ENCODE measurements at regions not wholly inside any gene's neighbourhood (a gene's known extent, or its start where the extent isn't known, plus 50 kb on each side); places are given as distances from the start of the nearest gene placed in this dataset.

DNA sequence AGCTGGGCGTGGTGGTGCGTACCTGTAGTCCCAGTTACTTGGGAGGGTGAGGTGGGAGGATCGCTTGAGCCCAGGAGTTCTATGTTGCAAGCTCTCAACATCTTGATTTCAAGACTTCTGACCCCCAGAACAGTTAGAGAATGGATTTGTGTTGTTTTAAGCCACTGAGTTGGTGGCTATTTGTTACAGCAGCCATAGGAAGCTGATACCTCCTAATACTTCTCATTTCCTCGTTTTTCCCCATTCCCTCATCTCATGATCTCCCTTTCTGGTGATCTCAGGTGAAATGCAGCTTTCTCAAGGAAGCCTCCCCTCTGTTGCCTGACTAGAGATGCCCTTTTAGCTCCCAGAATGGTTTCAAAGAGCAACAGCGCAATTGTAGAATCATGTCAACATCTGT lies 378.8 kb downstream of the TYW1 start:
- TF ChIP-seq EZH2phosphoT487 (IDR thresholded peaks at IDR 0.05; ENCODE audit: unreplicated experiment): no peak
- TF ChIP-seq CTCF (conservative IDR thresholded peaks at IDR 0.05; ENCODE audit: low read depth in 2 of 2): no peak
- no peak for TF ChIP-seq CREB1 (CRISPR knock-in tag; IDR thresholded peaks at IDR 0.05; ENCODE audit: low read depth)
- TF ChIP-seq, protein P1, sequence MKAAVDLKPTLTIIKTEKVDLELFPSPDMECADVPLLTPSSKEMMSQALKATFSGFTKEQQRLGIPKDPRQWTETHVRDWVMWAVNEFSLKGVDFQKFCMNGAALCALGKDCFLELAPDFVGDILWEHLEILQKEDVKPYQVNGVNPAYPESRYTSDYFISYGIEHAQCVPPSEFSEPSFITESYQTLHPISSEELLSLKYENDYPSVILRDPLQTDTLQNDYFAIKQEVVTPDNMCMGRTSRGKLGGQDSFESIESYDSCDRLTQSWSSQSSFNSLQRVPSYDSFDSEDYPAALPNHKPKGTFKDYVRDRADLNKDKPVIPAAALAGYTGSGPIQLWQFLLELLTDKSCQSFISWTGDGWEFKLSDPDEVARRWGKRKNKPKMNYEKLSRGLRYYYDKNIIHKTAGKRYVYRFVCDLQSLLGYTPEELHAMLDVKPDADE (IDR thresholded peaks at IDR 0.05): no peak
